ENCODE measurements at regions not wholly inside any gene's neighbourhood (a gene's known extent, or its start where the extent isn't known, plus 50 kb on each side); places are given as distances from the start of the nearest gene placed in this dataset.
A peak's percentile ranks its signal among the peaks of the same experiment; 100 is the strongest.

GRCh38 chr14:66070542-66071319 lies 415.4 kb upstream of the CCDC196 start:
- DNase-seq (ENCODE audit: low spot score), result peak; percentile 28

GRCh38 chr14:66072190-66073084 lies 413.7 kb upstream of the CCDC196 start:
- DNase-seq (ENCODE audit: low spot score), result no peak

- DNase-seq (ENCODE audit: low spot score), result no peak
These were observed 411.6 kb upstream of the CCDC196 start for GRCh38 chr14:66074537-66074936.

GRCh38 chr14:66076176-66076575 lies 410.0 kb upstream of the CCDC196 start:
- DNase-seq (ENCODE audit: low spot score), result no peak

DNA sequence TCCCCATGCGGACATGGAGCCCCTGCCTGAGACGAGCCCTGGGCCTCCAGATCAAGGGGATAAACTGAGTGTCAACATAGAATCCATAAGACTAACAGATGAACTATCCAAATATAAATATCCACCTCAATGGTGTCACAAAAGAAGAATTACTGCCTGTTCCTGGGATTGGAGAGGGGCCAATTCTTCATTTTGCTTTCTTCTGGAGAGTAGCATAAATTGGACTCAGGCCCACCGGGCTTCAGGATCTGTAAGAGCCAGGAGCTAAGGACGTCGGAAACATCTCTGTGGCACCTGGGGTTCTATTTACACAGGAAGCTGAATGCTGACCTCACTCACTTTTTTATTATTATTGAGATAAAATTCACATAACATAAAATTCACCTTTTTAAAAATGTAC lies 408.2 kb upstream of the CCDC196 start:
- DNase-seq (ENCODE audit: low spot score), result no peak

- no peak for DNase-seq (ENCODE audit: low spot score)
These were observed 404.4 kb upstream of the CCDC196 start for GRCh38 chr14:66081594-66082376.

GRCh38 chr14:66085224-66085623 lies 400.9 kb upstream of the CCDC196 start:
- no peak for DNase-seq (ENCODE audit: low spot score)

DNA sequence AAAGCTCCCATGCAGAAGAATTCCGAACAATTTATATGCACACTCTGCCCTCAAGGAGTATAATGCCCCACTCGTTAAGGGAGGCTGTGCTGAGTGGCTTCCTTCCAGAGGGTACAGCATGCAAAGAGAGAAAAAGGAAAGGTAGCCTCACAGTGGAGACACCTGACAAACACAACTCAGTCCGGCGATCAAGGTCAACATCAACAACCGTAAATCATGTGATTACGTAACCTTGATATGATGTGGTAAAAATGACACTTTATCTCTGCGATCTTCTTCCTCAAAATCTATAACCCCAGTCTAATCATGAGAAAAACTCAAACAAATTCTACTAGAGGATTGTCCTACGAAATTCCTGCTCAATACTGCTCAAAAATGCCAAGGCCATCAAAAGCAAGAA lies 400.5 kb upstream of the CCDC196 start:
- DNase-seq (ENCODE audit: low spot score), result no peak

GRCh38 chr14:66087231-66087630 lies 398.9 kb upstream of the CCDC196 start:
- DNase-seq (ENCODE audit: low spot score), result no peak

GRCh38 chr14:66088656-66089055 lies 397.5 kb upstream of the CCDC196 start:
- DNase-seq (ENCODE audit: low spot score), result no peak

- no peak for DNase-seq (ENCODE audit: low spot score)
These were observed 394.0 kb upstream of the CCDC196 start for GRCh38 chr14:66092206-66092605.

GRCh38 chr14:66092748-66093147 lies 393.4 kb upstream of the CCDC196 start:
- no peak for DNase-seq (ENCODE audit: low spot score)

DNA sequence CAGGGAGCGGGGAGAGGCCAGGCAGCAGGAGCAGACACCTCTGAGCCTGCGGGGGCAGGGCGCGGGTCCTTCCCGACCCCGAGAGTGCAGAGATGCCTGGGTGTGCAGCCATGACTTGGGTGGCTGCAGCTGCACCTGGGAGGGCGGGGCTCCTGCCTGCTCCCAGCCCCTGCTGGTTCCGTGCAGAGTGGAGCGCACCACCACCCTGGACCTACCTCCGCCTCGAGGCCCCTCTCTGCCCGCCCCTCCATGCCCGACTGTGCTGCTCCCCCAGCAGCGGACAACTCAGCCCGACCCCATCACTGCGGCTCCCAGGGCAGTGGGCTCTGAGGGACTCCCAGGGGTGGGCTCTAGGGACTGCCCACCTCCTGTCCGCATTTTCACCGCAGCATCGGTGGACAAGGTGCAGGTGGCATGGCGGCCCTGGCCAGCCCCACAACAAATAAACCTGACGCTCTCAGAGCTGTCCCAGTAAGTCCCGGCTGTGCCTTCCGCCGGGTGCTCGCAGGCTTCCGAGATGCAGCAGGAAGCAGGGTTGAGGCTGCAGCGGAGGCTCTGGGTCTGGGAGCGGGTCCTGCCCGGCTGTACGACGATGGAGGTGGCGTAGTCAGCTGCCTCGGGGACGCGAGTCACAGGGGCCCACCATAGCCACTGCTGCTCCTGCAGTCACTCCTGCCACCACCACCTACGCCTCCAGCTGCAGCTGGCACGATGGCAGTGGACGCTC lies 392.0 kb upstream of the CCDC196 start:
- DNase-seq (ENCODE audit: low spot score), result no peak

GRCh38 chr14:66099451-66099850 lies 386.7 kb upstream of the CCDC196 start:
- no peak for DNase-seq (ENCODE audit: low spot score)

DNA sequence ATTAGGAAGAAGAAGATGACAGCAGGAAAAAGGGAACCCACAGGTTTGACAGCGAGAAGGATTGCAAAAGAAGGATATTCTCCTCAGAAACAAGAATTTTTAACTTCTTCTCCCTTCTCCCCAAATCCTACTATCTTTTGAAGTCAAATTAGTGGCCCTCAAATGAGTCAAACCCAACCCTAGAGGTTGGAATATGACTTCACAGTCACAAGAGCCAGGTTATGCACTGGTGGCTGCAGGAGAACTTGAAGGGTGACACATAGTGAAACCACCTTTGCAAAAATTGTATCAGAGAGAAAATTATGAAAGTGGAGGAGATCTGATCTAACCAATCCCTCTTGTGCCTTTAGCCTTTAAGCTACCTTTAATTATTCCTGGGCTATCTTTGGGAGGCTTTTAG lies 386.2 kb upstream of the CCDC196 start:
- no peak for DNase-seq (ENCODE audit: low spot score)

DNA sequence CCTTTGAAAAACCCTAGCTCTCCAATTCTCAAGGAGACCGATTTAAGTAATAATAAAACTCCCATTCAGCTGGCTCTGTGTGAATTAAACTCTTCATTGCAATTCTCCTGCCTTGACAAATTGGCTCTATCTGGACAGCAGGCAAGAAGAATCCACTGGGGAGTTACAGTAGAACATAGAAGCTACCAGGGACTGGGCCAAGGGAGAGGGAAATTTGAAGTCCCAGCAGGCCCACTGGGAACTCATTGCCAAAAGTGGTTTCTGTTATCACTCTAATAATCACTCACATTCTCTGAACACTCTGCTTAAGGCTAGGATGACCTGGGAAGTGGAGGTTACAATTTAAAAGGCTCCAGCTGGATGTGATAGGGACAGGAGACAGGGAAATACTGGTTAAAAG lies 384.5 kb upstream of the CCDC196 start:
- DNase-seq (ENCODE audit: low spot score), result no peak

DNA sequence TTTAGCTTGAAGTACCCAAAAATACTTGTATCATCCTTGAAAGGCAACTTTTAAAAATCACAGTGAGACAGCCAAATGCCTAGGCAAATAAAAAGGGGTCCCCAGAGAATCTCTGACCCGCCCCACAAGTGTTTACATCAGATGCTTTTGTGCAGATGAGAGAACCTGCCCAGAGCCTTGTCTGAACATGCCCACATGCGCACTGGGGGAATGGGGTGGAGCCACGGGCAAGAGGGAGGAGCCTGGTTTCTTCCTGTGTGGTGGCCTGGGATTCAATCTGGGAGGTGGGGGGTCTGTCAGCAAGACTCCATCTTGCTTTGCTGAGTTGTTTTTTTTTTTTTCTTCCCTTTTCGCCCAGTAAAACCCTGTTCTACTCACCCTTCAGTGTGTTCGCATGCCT lies 381.7 kb upstream of the CCDC196 start:
- DNase-seq (ENCODE audit: low spot score), result no peak

GRCh38 chr14:66105815-66106214 lies 380.4 kb upstream of the CCDC196 start:
- DNase-seq (ENCODE audit: low spot score), result no peak

- DNase-seq (ENCODE audit: low spot score), result no peak
These were observed 376.7 kb upstream of the CCDC196 start for GRCh38 chr14:66109426-66109825.

- DNase-seq (ENCODE audit: low spot score), result no peak
These were observed 374.3 kb upstream of the CCDC196 start for GRCh38 chr14:66111891-66112290.

DNA sequence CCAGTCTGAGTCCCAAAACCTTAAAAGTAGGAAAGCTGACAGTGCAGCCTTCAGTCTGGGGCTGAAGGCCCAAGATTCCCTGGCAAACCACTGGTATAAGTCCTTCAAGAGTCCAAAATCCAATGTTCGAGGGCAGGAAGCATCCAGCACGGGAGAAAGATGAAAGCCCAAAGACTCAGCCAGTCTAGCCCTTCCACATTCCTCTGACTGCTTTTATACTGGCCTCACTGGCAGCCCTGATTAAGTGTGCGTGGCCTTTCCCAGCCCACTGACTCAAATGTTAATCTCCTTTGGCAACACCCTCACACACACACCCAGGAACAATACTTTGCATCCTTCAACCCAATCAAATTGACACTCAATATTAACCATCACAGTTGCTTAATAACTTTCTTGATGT lies 372.1 kb upstream of the CCDC196 start:
- DNase-seq (ENCODE audit: low spot score), result no peak

Data from HuH-7.5 (cell line).